Thoracic aorta (tissue), 2 donors: ENCODE measurements at regions not wholly inside any gene's neighbourhood (a gene's known extent, or its start where the extent isn't known, plus 50 kb on each side); places are given as distances from the start of the nearest gene placed in this dataset.
A peak's percentile ranks its signal among the peaks of the same experiment; 100 is the strongest.

ENCODE experiments used
- ATAC-seq: fragments of 150-250 bp; one replicate; pipeline ENCODE4 v1.8.0; 2017; ENCODE audit warnings: low read depth; ENCODE audit not compliant: insufficient number of reproducible peaks, low FRiP score
- DNase-seq: peaks from one replicate; pipeline ENCODE4 v3.0.0-alpha.2; 2020; ENCODE audit warnings: low spot score
- H3K27ac ChIP-seq, 2 donors: fragments of 200-600 bp; sonication (generic); 1 replicate in 1 of 2; 2 replicates in 1 of 2; pipeline ENCODE4 v1.5.1; 2016; ENCODE audit warnings: mild to moderate bottlenecking in 2 of 2, moderate library complexity in 2 of 2
- H3K27me3 ChIP-seq: fragments of 200-600 bp; sonication (generic); replicated peaks from 2 replicates; pipeline ENCODE4 v1.6.0; 2016; ENCODE audit warnings: mild to moderate bottlenecking; ENCODE audit not compliant: insufficient read depth
- H3K36me3 ChIP-seq: fragments of 200-600 bp; sonication (generic); one replicate; pipeline ENCODE4 v1.5.1; 2016
- H3K4me1 ChIP-seq, 2 donors: fragments of 200-600 bp; sonication (generic); 1 replicate in 1 of 2; 2 replicates in 1 of 2; pipeline versions ENCODE4 v1.5.1 to v1.6.0; 2016; ENCODE audit warnings: low read depth in 2 of 2, mild to moderate bottlenecking in 1 of 2; ENCODE audit not compliant: control insufficient read depth in 1 of 2
- H3K4me3 ChIP-seq: fragments of 200-600 bp; sonication (generic); 2 replicates; pipeline ENCODE4 v1.5.1; 2016; ENCODE audit warnings: mild to moderate bottlenecking
- H3K9me3 ChIP-seq: fragments of 200-600 bp; sonication (generic); 2 replicates; pipeline ENCODE4 v1.5.1; 2016
- CTCF ChIP-seq: fragments of 200-600 bp; sonication (generic); IDR thresholded peaks from one replicate; pipeline ENCODE4 v1.5.1; 2019; ENCODE audit warnings: antibody characterized with exemption

GRCh38 chr3:153337369-153337768, 175.3 kb downstream of the RAP2B start:
- Histone ChIP-seq H3K4me3 (no peak overlapping the region), H3K27ac (no peak overlapping the region), H3K36me3 (no peaks in the 10 kb centered on the region), H3K27me3 (no peaks in the 10 kb centered on the region), H3K9me3 (no peaks in the 10 kb centered on the region), H3K4me1 (peaks cover 8 to 10% of the 10 kb centered on the region in 2 donors)
- TF ChIP-seq CTCF = no peak
- DNase-seq (no peak), ATAC-seq (no peak)

- H3K4me1 ChIP-seq = peaks cover 8 to 10% of the 10 kb centered on the region in 2 donors
- H3K36me3 ChIP-seq = no peaks in the 10 kb centered on the region
- no peaks in the 10 kb centered on the region for H3K27me3 ChIP-seq
- ATAC-seq = no peak
- no peak for TF ChIP-seq CTCF
- no peak for DNase-seq
- H3K27ac ChIP-seq = peak overlapping the region in 1 of 2 donors; percentile 11
- H3K4me3 ChIP-seq = no peak overlapping the region
- no peaks in the 10 kb centered on the region for H3K9me3 ChIP-seq
Observed at GRCh38 chr3:153338487-153338886, 176.5 kb downstream of the RAP2B start.

- Histone ChIP-seq H3K27me3 (no peaks in the 10 kb centered on the region), H3K9me3 (no peaks in the 10 kb centered on the region), H3K27ac (no peak overlapping the region), H3K36me3 (no peaks in the 10 kb centered on the region), H3K4me3 (no peak overlapping the region), H3K4me1 (peaks cover 8 to 10% of the 10 kb centered on the region in 2 donors)
- no peak for TF ChIP-seq CTCF
- no peak for ATAC-seq
- DNase-seq = no peak
Observed at GRCh38 chr3:153339065-153339464, 177.0 kb downstream of the RAP2B start.

GRCh38 chr3:153343988-153344782, 182.2 kb downstream of the RAP2B start:
- Histone ChIP-seq H3K9me3 (no peaks in the 10 kb centered on the region), H3K27me3 (no peaks in the 10 kb centered on the region), H3K27ac (no peak overlapping the region), H3K36me3 (no peaks in the 10 kb centered on the region), H3K4me1 (peaks cover 0 to under 1% of the 10 kb centered on the region in 2 donors), H3K4me3 (no peak overlapping the region)
- TF ChIP-seq CTCF = no peak
- DNase-seq (no peak), ATAC-seq (no peak)

- Histone ChIP-seq H3K9me3 (no peaks in the 10 kb centered on the region), H3K4me3 (no peak overlapping the region), H3K4me1 (no peaks in the 10 kb centered on the region), H3K27ac (no peak overlapping the region), H3K36me3 (no peaks in the 10 kb centered on the region), H3K27me3 (no peaks in the 10 kb centered on the region)
- ATAC-seq = no peak
- DNase-seq = no peak
- no peak for TF ChIP-seq CTCF
Observed at GRCh38 chr3:153348457-153349107, 186.6 kb downstream of the RAP2B start.
